K562 (cell line): ENCODE measurements at regions not wholly inside any gene's neighbourhood (a gene's known extent, or its start where the extent isn't known, plus 50 kb on each side); places are given as distances from the start of the nearest gene placed in this dataset.

Experiments used
- ATAC-seq: fragments of 200-7000 bp; cut with Tn5 transposase; 3 replicates; pipeline ENCODE4 v1.9.1; 2020; ENCODE audit warnings: moderate library complexity
- BruUV-seq: library from RNA; stranded (reverse); fragments of 400-500 nt; replicated peaks from 2 replicates; lab custom pipeline; 2021; lab: Mats Ljungman, UMichigan
- CTCF ChIA-PET: fragments of 300-600 bp; formaldehyde crosslinking; extraction: SDS; loops from one replicate; lab custom pipeline; 2021; ENCODE audit warnings: low intra/inter-chr PET ratio; lab: Yijun Ruan, JAX
- POLR2A ChIA-PET: fragments of 300-600, 350-650 bp; sonication (Branson Sonifier 250); formaldehyde crosslinking; extraction: SDS; loops from one replicate; lab custom pipeline; 2021; ENCODE audit warnings: antibody characterized with exemption, inconsistent platforms; lab: Yijun Ruan, JAX
- DNase-seq, 4 experiments: peaks; one replicate each; pipeline versions ENCODE4 v3.0.0 to v3.0.0-alpha.2; 2011 to 2018; ENCODE audit warnings: low spot score in 3 of 4, mixed read lengths in 3 of 4; ENCODE audit errors: extremely low read depth in 1 of 4
- FAIRE-seq: peaks from 2 replicates; lab custom pipeline; 2011; peaks lifted over from hg19 to GRCh38; lab: Jason Lieb, UNC
- H2AFZ ChIP-seq: 2 replicates; pipeline ENCODE4 v1.6.0; 2011; ENCODE audit warnings: low read depth, low read length, control low read depth, inconsistent platforms
- H3K27ac ChIP-seq: fragments of 200-600 bp; 3 replicates; pipeline ENCODE4 v1.8.0; 2011; ENCODE audit warnings: low read depth, mild to moderate bottlenecking, control low read depth, inconsistent platforms, low read length, moderate library complexity, mixed read lengths; ENCODE audit errors: extremely low read depth
- H3K27me3 ChIP-seq, 2 experiments: fragments of 300-600 bp in 1 of 2; 2 replicates in 1 of 2; 3 replicates in 1 of 2; pipeline versions ENCODE4 v1.6.0 to v1.8.0; 2011; ENCODE audit warnings: inconsistent platforms in 2 of 2, low read length in 2 of 2, mild to moderate bottlenecking in 1 of 2, mixed read lengths in 1 of 2, moderate library complexity in 1 of 2; ENCODE audit not compliant: control insufficient read depth in 2 of 2, insufficient read depth in 2 of 2
- H3K36me3 ChIP-seq: fragments of 300-600 bp; 3 replicates; pipeline ENCODE4 v1.8.0; 2011; ENCODE audit warnings: mild to moderate bottlenecking, low read length, inconsistent platforms; ENCODE audit not compliant: control insufficient read depth, insufficient read depth
- H3K4me1 ChIP-seq, 2 experiments: fragments of 200-600 bp in 1 of 2; replicated peaks in 1 of 2; 2 replicates in 1 of 2; 3 replicates in 1 of 2; pipeline versions ENCODE4 v1.5.1 to v1.8.0; 2011; ENCODE audit warnings: inconsistent platforms in 2 of 2, low read length in 2 of 2, mild to moderate bottlenecking in 1 of 2, mixed read lengths in 1 of 2, moderate library complexity in 1 of 2; ENCODE audit not compliant: control insufficient read depth in 2 of 2, insufficient read depth in 2 of 2
- H3K4me2 ChIP-seq: 2 replicates; pipeline ENCODE4 v1.6.1; 2011; ENCODE audit warnings: low read length, control low read depth, inconsistent platforms, mixed read lengths; ENCODE audit not compliant: insufficient read depth
- H3K4me3 ChIP-seq: fragments of 200-600 bp; sonication (generic), shearing (Covaris generic); 2 replicates; pipeline ENCODE4 v1.5.1; 2016; ENCODE audit warnings: control low read depth, inconsistent platforms
- H3K79me2 ChIP-seq: fragments of 200-600 bp; 3 replicates; pipeline ENCODE4 v1.8.0; 2011; ENCODE audit warnings: low read length, inconsistent platforms; ENCODE audit not compliant: control insufficient read depth, insufficient read depth
- H3K9ac ChIP-seq, 2 experiments: 2 replicates each; pipeline versions ENCODE4 v1.6.0 to v1.6.1; 2011; ENCODE audit warnings: low read depth in 2 of 2, low read length in 2 of 2, control low read depth in 1 of 2, inconsistent platforms in 1 of 2, mild to moderate bottlenecking in 1 of 2, mixed read lengths in 1 of 2; ENCODE audit not compliant: insufficient read depth in 1 of 2
- H3K9me1 ChIP-seq: one replicate; pipeline ENCODE4 v1.6.0; 2011; ENCODE audit warnings: inconsistent platforms, mild to moderate bottlenecking, low read length, moderate library complexity; ENCODE audit not compliant: control insufficient read depth, insufficient read depth
- H3K9me3 ChIP-seq: replicated peaks from 2 replicates; pipeline ENCODE4 v1.5.1; 2011; ENCODE audit warnings: low read depth, low read length, inconsistent platforms; ENCODE audit not compliant: control insufficient read depth, insufficient read depth
- H4K20me1 ChIP-seq: replicated peaks from 2 replicates; pipeline ENCODE4 v1.6.1; 2011; ENCODE audit warnings: low read length, inconsistent platforms, mixed read lengths; ENCODE audit not compliant: control insufficient read depth, insufficient read depth
- ADNP ChIP-seq: fragments of 200-800 bp; sonication (Bioruptor generic); IDR thresholded peaks from 2 replicates; pipeline ENCODE4 v1.6.1; 2016; ENCODE audit warnings: missing genetic modification characterization, missing compliant biosample characterization
- BCOR ChIP-seq: fragments of 450-650 bp; IDR thresholded peaks from 2 replicates; pipeline ENCODE4 v1.6.1; 2016
- HDAC2 ChIP-seq: fragments of 450-650 bp; IDR thresholded peaks from 2 replicates; pipeline ENCODE4 v1.6.1; 2016; ENCODE audit warnings: mild to moderate bottlenecking
- KDM1A ChIP-seq, 2 experiments: fragments of 450-650 bp; IDR thresholded peaks; 2 replicates each; pipeline ENCODE4 v1.6.1; 2016; ENCODE audit warnings: mild to moderate bottlenecking in 2 of 2
- KDM4B ChIP-seq, 2 experiments: fragments of 450-650 bp in 1 of 2; sonication (generic) in 1 of 2; IDR thresholded peaks; 2 replicates each; pipeline ENCODE4 v1.6.1; 2016 to 2017; ENCODE audit warnings: borderline replicate concordance in 2 of 2, antibody characterized with exemption in 1 of 2, low read depth in 1 of 2, mild to moderate bottlenecking in 1 of 2
- KLF16 ChIP-seq: IDR thresholded peaks from 2 replicates; pipeline ENCODE4 v1.6.1; 2016; ENCODE audit warnings: antibody characterized with exemption
- MAFG ChIP-seq: fragments of 450-650 bp; conservative IDR thresholded peaks from 2 replicates; pipeline ENCODE4 v1.6.1; 2016; ENCODE audit warnings: missing genetic modification characterization, missing compliant biosample characterization
- POLR2G ChIP-seq: fragments of 200-400 bp; formaldehyde crosslinking; IDR thresholded peaks from 2 replicates; pipeline ENCODE4 v1.6.1; 2017; ENCODE audit warnings: low read depth, mild to moderate bottlenecking, antibody characterized with exemption, low read length, moderate library complexity
- RBM25 ChIP-seq: fragments of 200-400 bp; formaldehyde crosslinking; IDR thresholded peaks from 2 replicates; pipeline ENCODE4 v1.6.1; 2018; ENCODE audit warnings: low read length, low read depth, moderate library complexity; ENCODE audit not compliant: severe bottlenecking
- RCOR1 ChIP-seq, 2 experiments: IDR thresholded peaks; 2 replicates each; pipeline ENCODE4 v1.6.1; 2012; ENCODE audit warnings: low read depth in 2 of 2, low read length in 2 of 2, borderline replicate concordance in 1 of 2, improper control_type of control experiment in 1 of 2
- RFX7 ChIP-seq: fragments of 250-450 bp; sonication (Bioruptor Pico); IDR thresholded peaks from 2 replicates; pipeline ENCODE4 v1.5.1; 2021; ENCODE audit warnings: mild to moderate bottlenecking
- SMARCA5 ChIP-seq: fragments of 450-650 bp; IDR thresholded peaks from 2 replicates; pipeline ENCODE4 v1.6.1; 2016
- SP2 ChIP-seq: IDR thresholded peaks from 2 replicates; pipeline ENCODE4 v1.6.1; 2011; ENCODE audit warnings: mild to moderate bottlenecking, low read depth, low read length, moderate library complexity; ENCODE audit not compliant: poor library complexity, severe bottlenecking; ENCODE audit errors: extremely low read depth
- TEAD4 ChIP-seq, 2 experiments: sonication (generic) in 1 of 2; formaldehyde crosslinking in 1 of 2; IDR thresholded peaks; 2 replicates each; pipeline versions ENCODE4 v1.6.1 to v1.8.0; 2012 to 2022; ENCODE audit warnings: borderline replicate concordance in 1 of 2, inconsistent platforms in 1 of 2, low read length in 1 of 2, mild to moderate bottlenecking in 1 of 2, missing genetic modification reagents in 1 of 2
- ZC3H4 ChIP-seq: sonication (generic); formaldehyde crosslinking; IDR thresholded peaks from 2 replicates; pipeline ENCODE4 v1.9.0; 2021; ENCODE audit warnings: missing genetic modification reagents, borderline replicate concordance
- ZC3H8 ChIP-seq: fragments of 450-650 bp; IDR thresholded peaks from 2 replicates; pipeline ENCODE4 v1.6.1; 2017
- ZFP30 ChIP-seq: fragments of 250-450 bp; sonication (Bioruptor Pico); IDR thresholded peaks from 2 replicates; pipeline ENCODE4 v1.8.0; 2022; ENCODE audit warnings: moderate library complexity, mild to moderate bottlenecking, inconsistent platforms, borderline replicate concordance
- ZKSCAN1 ChIP-seq: fragments of 150-350 bp; IDR thresholded peaks from 2 replicates; pipeline ENCODE4 v1.6.1; 2016; ENCODE audit warnings: low read depth, low read length
- ZNF274 ChIP-seq: IDR thresholded peaks from 2 replicates; pipeline ENCODE4 v1.6.1; 2011; ENCODE audit warnings: low read depth, mild to moderate bottlenecking, low read length, moderate library complexity, borderline replicate concordance
- ZNF384 ChIP-seq: IDR thresholded peaks from 2 replicates; pipeline ENCODE4 v1.6.1; 2012; ENCODE audit warnings: low read depth, low read length, improper control_type of control experiment
- ZNF551 ChIP-seq: fragments of 250-450 bp; sonication (Bioruptor Pico); IDR thresholded peaks from 2 replicates; pipeline ENCODE4 v1.5.0; 2021; ENCODE audit warnings: mild to moderate bottlenecking, moderate library complexity
- ZNF780A ChIP-seq: fragments of 250-450 bp; sonication (Bioruptor Pico); IDR thresholded peaks from 2 replicates; pipeline ENCODE4 v1.5.0; 2021; ENCODE audit warnings: mild to moderate bottlenecking
- WGBS: fragments of 100-300 bp; shearing (Covaris generic); methylation state at CpG from one replicate; pipeline ENCODE4 v1.1.6; 2016; ENCODE audit warnings: low coverage, mixed read lengths; ENCODE audit not compliant: insufficient coverage; ENCODE audit errors: missing lambda C conversion rate; 5-methylcytosine and 5-hydroxymethylcytosine counted together
- in situ Hi-C: fragments of 300-500 bp; cut with MboI; formaldehyde crosslinking; loops from 4 replicates; pipeline ENCODE4 v1.15.0; 2018; ENCODE audit warnings: inconsistent platforms, mixed read lengths
- intact Hi-C: fragments of 100-400 bp; cut with micrococcal nuclease; formaldehyde crosslinking; loops from 2 replicates; pipeline ENCODE4 v1.14.2; 2022
- TF ChIP-seq, protein P1 (sequence below): fragments of 250-450 bp; sonication (Bioruptor Pico); IDR thresholded peaks from 2 replicates; pipeline ENCODE4 v1.5.0; 2021; ENCODE audit warnings: mild to moderate bottlenecking, moderate library complexity

DNA sequence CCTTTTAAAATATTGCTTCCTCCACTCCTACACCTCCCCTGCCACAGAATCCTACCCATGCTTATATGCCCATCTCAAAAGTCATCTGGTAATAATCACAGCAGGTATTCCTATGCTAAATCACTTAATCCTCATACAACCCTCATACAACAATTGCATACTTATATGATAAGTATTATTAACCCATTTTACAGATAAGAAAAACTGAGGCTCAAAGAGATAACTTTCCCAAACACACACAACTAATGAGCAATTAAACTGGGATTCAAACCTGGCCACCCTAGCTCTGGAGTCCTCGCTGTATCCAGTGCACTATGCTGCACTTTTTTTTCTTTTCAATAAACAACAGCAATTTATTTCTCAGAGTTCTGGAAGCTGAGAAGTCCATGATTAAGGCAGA is 99.8 kb upstream of the TSPAN5 start:
- 0% methylated on average over 1 of the region's 1 CpG for WGBS

DNA sequence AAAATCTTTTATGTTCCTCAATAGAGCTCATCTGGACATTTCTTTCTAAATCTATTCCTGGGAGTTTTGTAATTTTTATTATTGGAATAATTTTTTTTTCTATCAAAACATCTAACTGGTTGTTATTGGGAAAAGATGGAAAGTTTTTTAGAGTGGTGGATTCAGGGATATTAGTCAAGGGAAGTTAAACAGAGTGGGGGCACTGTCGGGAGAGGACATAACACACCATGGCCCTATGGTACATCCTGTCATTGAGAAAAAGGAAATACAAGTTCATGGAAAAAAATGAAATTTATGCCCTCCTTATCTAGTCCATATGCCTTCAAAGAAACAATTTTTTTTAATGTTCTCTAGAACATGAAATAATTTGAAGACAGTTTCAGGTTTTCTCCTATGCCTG is 96.3 kb upstream of the TSPAN5 start:
- H3K9me3 ChIP-seq: no peaks in the 10 kb centered on the region
- ChIA-PET CTCF (no interaction called here), POLR2A (no interaction called here)
- no peaks in the 10 kb centered on the region for H3K79me2 ChIP-seq
- FAIRE-seq (no peak), ATAC-seq (no peak), DNase-seq (no peak)
- H3K27me3 ChIP-seq: no peaks in the 10 kb centered on the region
- no peak overlapping the region for H3K4me3 ChIP-seq
- no peak overlapping the region for H3K9ac ChIP-seq
- no peaks in the 10 kb centered on the region for H3K9me1 ChIP-seq
- WGBS: 50% methylated on average over 1 of the region's 1 CpG
- BruUV-seq: no TSS peak
- in situ Hi-C loops: no loop called here
- H3K4me1 ChIP-seq: no peaks in the 10 kb centered on the region
- no peaks in the 10 kb centered on the region for H4K20me1 ChIP-seq
- intact Hi-C loops: no loop called here
- no peak overlapping the region for H3K4me2 ChIP-seq
- H3K27ac ChIP-seq: no peak overlapping the region
- H2AFZ ChIP-seq: no peak overlapping the region
- H3K36me3 ChIP-seq: no peaks in the 10 kb centered on the region
- TF ChIP-seq ZNF384 (no peak), KLF16 (no peak), ZC3H8 (no peak), KDM1A (IDR thresholded peaks at IDR 0.05) (no peak), ZFP30 (CRISPR knock-in tag) (no peak), ZNF274 (no peak), SP2 (no peak), MAFG (tag) (no peak), ZNF780A (CRISPR knock-in tag) (no peak)
- TF ChIP-seq, protein P1, sequence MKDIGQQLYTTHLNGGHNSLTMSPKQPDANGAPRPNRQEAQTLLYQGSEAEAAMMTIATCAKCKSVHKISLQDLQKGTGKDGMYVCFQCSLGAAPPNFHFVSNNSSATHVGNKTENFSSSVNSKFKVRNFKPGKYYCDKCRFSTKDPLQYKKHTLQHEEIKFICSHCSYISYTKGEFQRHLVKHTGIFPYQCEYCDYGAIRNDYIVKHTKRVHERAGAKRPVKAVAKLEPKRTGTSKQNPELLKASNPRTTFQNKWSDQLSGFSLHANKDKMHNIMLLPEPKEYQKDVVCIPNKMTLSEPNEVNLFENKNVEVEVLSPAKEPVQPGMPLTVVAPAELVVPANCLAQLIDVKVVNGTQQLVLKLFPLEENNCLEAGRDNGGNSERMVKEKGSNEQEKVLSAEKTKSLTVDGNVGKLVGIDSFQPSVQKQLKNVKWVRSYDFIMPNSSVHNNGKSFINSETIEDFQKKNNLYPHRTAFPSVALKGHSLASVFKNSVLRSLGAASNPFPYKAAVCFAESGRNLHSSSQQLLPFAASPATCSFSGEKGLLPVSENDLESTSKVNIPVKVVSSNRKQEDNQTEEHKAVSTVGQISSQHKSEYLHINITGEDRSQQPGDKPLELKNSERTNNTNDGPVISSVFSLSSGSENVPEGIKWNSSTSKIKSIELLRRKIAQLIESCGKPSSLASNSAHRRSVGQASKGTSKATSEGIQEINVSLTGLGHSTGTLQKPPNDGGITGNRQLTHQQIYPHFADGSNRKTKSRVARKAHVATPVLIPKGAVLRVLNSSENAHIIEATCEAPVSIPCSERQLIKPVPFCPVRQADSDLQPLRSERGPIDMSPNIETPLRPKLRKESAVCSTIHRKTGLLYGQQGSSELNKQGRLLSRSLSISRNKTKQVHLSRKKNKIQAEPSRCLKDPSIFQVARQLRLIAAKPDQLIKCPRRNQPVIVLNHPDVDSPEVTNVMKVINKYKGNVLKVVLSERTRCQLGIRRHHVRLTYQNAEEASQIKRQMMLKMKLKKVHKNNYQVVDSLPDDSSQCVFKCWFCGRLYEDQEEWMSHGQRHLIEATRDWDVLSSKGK (CRISPR knock-in tag): no peak

More for the DNA sequence above, 99.8 kb upstream of the TSPAN5 start:
- POLR2A ChIA-PET: no interaction called here
- in situ Hi-C loops (no loop called here), intact Hi-C loops (no loop called here)
- ATAC-seq: no peak
- Histone ChIP-seq H2AFZ (no peak overlapping the region), H3K9me1 (no peaks in the 10 kb centered on the region), H4K20me1 (no peaks in the 10 kb centered on the region), H3K4me3 (no peak overlapping the region), H3K9me3 (no peaks in the 10 kb centered on the region), H3K27ac (no peak overlapping the region), H3K4me2 (no peak overlapping the region), H3K79me2 (no peaks in the 10 kb centered on the region), H3K27me3 (no peaks in the 10 kb centered on the region), H3K36me3 (no peaks in the 10 kb centered on the region), H3K4me1 (no peaks in the 10 kb centered on the region), H3K9ac (no peak overlapping the region)
- CTCF ChIA-PET: no interaction called here
- no peak for FAIRE-seq
- no TSS peak for BruUV-seq
- no peak for TF ChIP-seq RFX7 (CRISPR knock-in tag)
- no peak for TF ChIP-seq KDM4B (IDR thresholded peaks at IDR 0.05; ENCODE audit: borderline replicate concordance in 2 of 2, low read depth in 1 of 2)
- TF ChIP-seq KDM1A (IDR thresholded peaks at IDR 0.05): peak; percentile 48 to 63; a peak in 3 of 4 replicates
- TF ChIP-seq RBM25: peak; percentile 82
- TF ChIP-seq ZNF551 (CRISPR knock-in tag): no peak
- TF ChIP-seq TEAD4 (IDR thresholded peaks at IDR 0.05; ENCODE audit: low read length): no peak
- TF ChIP-seq TEAD4 (CRISPR knock-in tag; IDR thresholded peaks at IDR 0.05; ENCODE audit: borderline replicate concordance): no peak
- peak; percentile 82 for TF ChIP-seq ADNP (tag)
- 0 out of 4 replicates have a peak, but pooled peaks of 1 of the 2 experiments have one; percentile 10 for TF ChIP-seq RCOR1 (IDR thresholded peaks at IDR 0.05; ENCODE audit: borderline replicate concordance in 1 of 2, low read depth in 2 of 2, low read length in 2 of 2)
- 0 out of 2 replicates have a peak, but pooled peaks have one; percentile 38 for TF ChIP-seq HDAC2
- peak; percentile 64; the same call in 1 of the 2 replicates for TF ChIP-seq SMARCA5
- TF ChIP-seq ZC3H4: no peak
- no peak for TF ChIP-seq ZKSCAN1
- no peak for TF ChIP-seq POLR2G
- peak; percentile 82 for TF ChIP-seq BCOR
- DNase-seq: no peak
